ENCODE measurements at regions not wholly inside any gene's neighbourhood (a gene's known extent, or its start where the extent isn't known, plus 50 kb on each side); places are given as distances from the start of the nearest gene placed in this dataset.

DNA sequence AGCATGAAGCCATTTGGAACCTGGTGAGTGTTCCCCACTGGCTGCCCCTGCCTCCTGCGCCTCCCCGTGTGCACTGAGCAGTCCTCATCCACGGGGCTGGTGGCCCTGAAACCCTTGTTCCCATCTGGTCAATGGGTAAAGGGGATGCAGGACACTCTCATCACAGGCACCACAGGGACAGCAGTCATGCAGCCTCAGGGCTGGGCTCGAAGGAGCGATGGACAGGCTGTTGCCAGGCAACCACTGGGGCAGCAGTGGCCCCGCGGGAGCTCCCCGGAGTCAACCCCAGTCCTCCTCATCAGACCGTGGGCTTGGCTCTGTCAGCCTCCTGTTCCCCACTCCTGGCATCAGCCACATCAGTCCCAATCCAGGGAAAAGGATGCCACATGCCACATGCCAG is 509.5 kb downstream of the EIPR1 start (continued):
- TF ChIP-seq, protein P1, sequence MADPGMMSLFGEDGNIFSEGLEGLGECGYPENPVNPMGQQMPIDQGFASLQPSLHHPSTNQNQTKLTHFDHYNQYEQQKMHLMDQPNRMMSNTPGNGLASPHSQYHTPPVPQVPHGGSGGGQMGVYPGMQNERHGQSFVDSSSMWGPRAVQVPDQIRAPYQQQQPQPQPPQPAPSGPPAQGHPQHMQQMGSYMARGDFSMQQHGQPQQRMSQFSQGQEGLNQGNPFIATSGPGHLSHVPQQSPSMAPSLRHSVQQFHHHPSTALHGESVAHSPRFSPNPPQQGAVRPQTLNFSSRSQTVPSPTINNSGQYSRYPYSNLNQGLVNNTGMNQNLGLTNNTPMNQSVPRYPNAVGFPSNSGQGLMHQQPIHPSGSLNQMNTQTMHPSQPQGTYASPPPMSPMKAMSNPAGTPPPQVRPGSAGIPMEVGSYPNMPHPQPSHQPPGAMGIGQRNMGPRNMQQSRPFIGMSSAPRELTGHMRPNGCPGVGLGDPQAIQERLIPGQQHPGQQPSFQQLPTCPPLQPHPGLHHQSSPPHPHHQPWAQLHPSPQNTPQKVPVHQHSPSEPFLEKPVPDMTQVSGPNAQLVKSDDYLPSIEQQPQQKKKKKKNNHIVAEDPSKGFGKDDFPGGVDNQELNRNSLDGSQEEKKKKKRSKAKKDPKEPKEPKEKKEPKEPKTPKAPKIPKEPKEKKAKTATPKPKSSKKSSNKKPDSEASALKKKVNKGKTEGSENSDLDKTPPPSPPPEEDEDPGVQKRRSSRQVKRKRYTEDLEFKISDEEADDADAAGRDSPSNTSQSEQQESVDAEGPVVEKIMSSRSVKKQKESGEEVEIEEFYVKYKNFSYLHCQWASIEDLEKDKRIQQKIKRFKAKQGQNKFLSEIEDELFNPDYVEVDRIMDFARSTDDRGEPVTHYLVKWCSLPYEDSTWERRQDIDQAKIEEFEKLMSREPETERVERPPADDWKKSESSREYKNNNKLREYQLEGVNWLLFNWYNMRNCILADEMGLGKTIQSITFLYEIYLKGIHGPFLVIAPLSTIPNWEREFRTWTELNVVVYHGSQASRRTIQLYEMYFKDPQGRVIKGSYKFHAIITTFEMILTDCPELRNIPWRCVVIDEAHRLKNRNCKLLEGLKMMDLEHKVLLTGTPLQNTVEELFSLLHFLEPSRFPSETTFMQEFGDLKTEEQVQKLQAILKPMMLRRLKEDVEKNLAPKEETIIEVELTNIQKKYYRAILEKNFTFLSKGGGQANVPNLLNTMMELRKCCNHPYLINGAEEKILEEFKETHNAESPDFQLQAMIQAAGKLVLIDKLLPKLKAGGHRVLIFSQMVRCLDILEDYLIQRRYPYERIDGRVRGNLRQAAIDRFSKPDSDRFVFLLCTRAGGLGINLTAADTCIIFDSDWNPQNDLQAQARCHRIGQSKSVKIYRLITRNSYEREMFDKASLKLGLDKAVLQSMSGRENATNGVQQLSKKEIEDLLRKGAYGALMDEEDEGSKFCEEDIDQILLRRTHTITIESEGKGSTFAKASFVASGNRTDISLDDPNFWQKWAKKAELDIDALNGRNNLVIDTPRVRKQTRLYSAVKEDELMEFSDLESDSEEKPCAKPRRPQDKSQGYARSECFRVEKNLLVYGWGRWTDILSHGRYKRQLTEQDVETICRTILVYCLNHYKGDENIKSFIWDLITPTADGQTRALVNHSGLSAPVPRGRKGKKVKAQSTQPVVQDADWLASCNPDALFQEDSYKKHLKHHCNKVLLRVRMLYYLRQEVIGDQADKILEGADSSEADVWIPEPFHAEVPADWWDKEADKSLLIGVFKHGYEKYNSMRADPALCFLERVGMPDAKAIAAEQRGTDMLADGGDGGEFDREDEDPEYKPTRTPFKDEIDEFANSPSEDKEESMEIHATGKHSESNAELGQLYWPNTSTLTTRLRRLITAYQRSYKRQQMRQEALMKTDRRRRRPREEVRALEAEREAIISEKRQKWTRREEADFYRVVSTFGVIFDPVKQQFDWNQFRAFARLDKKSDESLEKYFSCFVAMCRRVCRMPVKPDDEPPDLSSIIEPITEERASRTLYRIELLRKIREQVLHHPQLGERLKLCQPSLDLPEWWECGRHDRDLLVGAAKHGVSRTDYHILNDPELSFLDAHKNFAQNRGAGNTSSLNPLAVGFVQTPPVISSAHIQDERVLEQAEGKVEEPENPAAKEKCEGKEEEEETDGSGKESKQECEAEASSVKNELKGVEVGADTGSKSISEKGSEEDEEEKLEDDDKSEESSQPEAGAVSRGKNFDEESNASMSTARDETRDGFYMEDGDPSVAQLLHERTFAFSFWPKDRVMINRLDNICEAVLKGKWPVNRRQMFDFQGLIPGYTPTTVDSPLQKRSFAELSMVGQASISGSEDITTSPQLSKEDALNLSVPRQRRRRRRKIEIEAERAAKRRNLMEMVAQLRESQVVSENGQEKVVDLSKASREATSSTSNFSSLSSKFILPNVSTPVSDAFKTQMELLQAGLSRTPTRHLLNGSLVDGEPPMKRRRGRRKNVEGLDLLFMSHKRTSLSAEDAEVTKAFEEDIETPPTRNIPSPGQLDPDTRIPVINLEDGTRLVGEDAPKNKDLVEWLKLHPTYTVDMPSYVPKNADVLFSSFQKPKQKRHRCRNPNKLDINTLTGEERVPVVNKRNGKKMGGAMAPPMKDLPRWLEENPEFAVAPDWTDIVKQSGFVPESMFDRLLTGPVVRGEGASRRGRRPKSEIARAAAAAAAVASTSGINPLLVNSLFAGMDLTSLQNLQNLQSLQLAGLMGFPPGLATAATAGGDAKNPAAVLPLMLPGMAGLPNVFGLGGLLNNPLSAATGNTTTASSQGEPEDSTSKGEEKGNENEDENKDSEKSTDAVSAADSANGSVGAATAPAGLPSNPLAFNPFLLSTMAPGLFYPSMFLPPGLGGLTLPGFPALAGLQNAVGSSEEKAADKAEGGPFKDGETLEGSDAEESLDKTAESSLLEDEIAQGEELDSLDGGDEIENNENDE (IDR thresholded peaks at IDR 0.05; ENCODE audit: insufficient replicate concordance, low read length), result no peak
- no peak for TF ChIP-seq RBBP5 (IDR thresholded peaks at IDR 0.05; ENCODE audit: borderline replicate concordance, low read depth, low read length)
- TF ChIP-seq CHD1 (IDR thresholded peaks at IDR 0.05; ENCODE audit: low read depth, low read length), result no peak
- no peak for TF ChIP-seq SP4 (IDR thresholded peaks at IDR 0.05; ENCODE audit: low read length)
- TF ChIP-seq POLR2A (IDR thresholded peaks at IDR 0.05; ENCODE audit: control extremely low read depth in 1 of 2, low read depth in 2 of 2, low read length in 2 of 2), result no peak
- TF ChIP-seq RFX5 (IDR thresholded peaks at IDR 0.05; ENCODE audit: borderline replicate concordance, low read depth, low read length), result no peak
- no peak for TF ChIP-seq PHF8 (conservative IDR thresholded peaks at IDR 0.05; ENCODE audit: low read depth, low read length)
- no peak for TF ChIP-seq POLR2AphosphoS5 (IDR thresholded peaks at IDR 0.05; ENCODE audit: low read depth, low read length)
- TF ChIP-seq CBX8 (IDR thresholded peaks at IDR 0.05; ENCODE audit: borderline replicate concordance, low read depth, low read length), result no peak

All from H1 (cell line).